22Rv1 (cell line): ENCODE measurements at regions not wholly inside any gene's neighbourhood (a gene's known extent, or its start where the extent isn't known, plus 50 kb on each side); places are given as distances from the start of the nearest gene placed in this dataset.

ENCODE experiments used
- H3K27ac ChIP-seq: fragments of 450-650 bp; 2 replicates; pipeline ENCODE4 v1.5.1; 2017
- CTCF ChIP-seq: fragments of 450-650 bp; IDR thresholded peaks from 2 replicates; pipeline ENCODE4 v1.5.1; 2017; ENCODE audit warnings: mild to moderate bottlenecking
- ZFX ChIP-seq: fragments of 450-650 bp; IDR thresholded peaks from 2 replicates; pipeline ENCODE4 v1.6.1; 2017; ENCODE audit warnings: antibody characterized with exemption, borderline replicate concordance

GRCh38 chr16:63613701-63614100 is 1508.2 kb downstream of the CDH11 start:
- 0 out of 2 replicates have a peak overlapping the region, but pooled peaks have one; percentile 23 for H3K27ac ChIP-seq
- TF ChIP-seq ZFX = no peak
- TF ChIP-seq CTCF = no peak

GRCh38 chr16:63612462-63613227 is 1509.2 kb downstream of the CDH11 start:
- no peak overlapping the region for H3K27ac ChIP-seq
- TF ChIP-seq CTCF = no peak
- TF ChIP-seq ZFX = no peak

DNA sequence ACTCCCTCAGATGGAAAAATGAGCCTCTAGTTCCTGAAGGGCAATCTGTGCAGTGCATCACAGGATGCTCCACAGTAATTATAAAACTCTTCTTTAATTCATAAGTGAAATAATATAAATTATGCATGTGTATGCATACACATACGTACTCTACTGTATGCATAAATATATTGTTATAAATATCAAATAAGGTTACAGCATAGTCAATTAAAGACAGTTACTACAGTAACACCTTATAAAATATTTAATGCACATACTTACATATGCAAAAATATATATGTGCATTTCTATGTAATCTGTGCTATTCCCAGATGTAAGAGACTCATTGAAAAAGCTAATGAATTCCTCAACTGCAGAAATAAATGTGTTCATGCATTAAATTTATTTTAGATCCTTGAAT is 1515.1 kb downstream of the CDH11 start:
- H3K27ac ChIP-seq = no peak overlapping the region
- TF ChIP-seq CTCF (no peak), ZFX (no peak)

DNA sequence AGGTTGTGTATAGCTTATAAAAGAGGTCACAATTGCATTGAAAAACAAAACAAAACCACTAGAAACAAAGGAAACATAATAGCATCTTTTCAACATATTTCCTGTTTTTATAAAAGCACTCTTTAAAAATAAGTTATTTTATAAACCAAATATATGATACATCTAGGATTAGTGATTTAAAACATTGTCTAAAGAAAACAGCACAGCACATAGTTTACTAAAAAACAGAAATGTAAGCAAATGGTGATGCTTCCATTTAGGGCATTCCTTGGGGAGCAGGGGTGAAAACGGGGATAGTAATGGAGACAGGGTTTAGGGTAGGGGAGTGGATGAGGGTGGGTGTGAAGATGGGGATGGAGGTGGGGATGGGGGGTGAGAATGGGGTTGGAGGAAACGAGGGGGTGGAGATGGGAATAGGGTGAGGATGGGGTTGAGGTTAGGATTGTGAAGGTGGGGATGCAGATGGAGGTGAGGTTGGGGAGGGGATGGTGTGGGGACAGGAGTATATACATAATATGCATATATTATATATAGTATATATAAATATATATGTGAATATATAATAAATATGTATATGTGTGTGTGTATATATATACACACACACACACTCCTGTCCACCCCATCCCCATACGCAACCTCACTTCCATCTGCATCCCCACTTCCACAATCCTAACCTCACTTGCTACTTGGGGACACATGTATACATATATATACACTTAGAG is 1519.5 kb downstream of the CDH11 start:
- TF ChIP-seq ZFX (no peak), CTCF (no peak)
- no peak overlapping the region for H3K27ac ChIP-seq

- TF ChIP-seq ZFX (no peak), CTCF (no peak)
- H3K27ac ChIP-seq = no peak overlapping the region
Observed at GRCh38 chr16:63596716-63597115, 1525.1 kb downstream of the CDH11 start.

- H3K27ac ChIP-seq = no peak overlapping the region
- TF ChIP-seq CTCF (no peak), ZFX (no peak)
Observed at GRCh38 chr16:63592852-63593251, 1529.0 kb downstream of the CDH11 start.

DNA sequence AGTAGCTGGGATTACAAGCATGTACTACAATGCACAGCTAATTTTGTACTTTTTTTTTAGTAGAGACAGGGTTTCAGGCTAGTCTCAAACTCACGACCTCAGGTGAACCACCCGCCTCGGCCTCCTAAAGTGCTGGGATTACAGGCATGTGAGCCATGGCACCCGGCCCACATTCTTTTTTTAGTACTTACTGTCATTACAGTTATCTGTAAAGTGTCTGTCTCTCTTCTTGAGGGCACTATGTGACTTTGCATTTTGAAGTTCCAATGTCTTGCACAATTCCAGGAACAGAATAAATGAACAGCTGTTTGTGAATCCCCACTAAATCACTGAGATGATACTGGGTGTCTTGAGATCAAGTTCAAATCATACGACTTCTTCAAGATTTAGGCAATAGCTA is 1540.3 kb downstream of the CDH11 start:
- no peak overlapping the region for H3K27ac ChIP-seq
- TF ChIP-seq CTCF = no peak
- no peak for TF ChIP-seq ZFX
